ENCODE measurements at regions not wholly inside any gene's neighbourhood (a gene's known extent, or its start where the extent isn't known, plus 50 kb on each side); places are given as distances from the start of the nearest gene placed in this dataset.
A peak's percentile ranks its signal among the peaks of the same experiment; 100 is the strongest.

DNA sequence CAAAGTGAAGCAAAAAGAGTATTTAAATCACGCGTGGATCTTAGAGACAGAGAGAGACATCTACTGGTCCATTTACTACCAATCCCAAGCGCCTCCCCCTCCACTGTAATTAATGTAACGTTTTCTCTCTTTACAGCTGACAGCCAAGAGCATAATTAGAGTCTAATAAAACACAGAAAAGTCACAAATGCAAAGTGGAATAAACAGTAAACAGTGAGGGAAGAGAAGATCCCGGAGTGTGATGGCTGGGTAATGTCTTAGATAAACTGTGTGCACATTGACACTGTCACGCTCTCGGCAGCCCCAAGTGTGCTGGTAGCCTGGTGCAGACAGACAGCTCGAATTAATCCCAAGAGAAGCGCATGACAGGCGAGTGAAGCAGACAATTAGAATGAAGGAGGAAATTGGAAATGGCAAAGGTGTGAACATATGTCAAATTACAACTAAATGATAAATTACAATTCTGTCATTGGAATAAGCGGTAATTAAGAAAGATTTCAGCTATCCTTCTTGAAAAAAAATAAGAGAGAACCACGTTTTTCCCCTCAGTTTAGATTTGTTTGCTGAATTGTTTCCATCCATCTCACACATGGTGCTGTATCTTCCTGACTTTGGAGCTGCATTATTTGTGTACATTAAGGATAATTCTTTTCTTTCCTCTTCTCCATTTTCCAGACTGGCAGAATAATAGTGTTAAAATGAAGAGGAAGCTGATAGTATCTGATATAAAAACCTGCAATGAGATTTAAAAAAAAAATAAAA, 100.1 kb downstream of the CXXC4 start:
- Mint-ChIP-seq H3K4me3 (no peak overlapping the region), H3K36me3 (ENCODE audit: insufficient read depth in 1 of 3, low read depth in 3 of 3) (no peaks in the 10 kb centered on the region), H3K27ac (0 out of 7 replicates have a peak overlapping the region, but pooled peaks of 1 of the 3 experiments have one; percentile 14), H3K27me3 (ENCODE audit: low read depth) (no peaks in the 10 kb centered on the region), H3K9me3 (no peaks in the 10 kb centered on the region), H3K4me1 (peaks cover 3 to 9% of the 10 kb centered on the region in 2 experiments; a peak in 3 of 4 replicates)
- H4K91ac ChIP-seq (ENCODE audit: insufficient read length, low read depth, low read length): no peak overlapping the region
- H2BK15ac ChIP-seq (ENCODE audit: low read depth, low read length): no peak overlapping the region
- no peaks in the 10 kb centered on the region for H4K20me1 ChIP-seq (ENCODE audit: control insufficient read depth, insufficient read depth, insufficient read length)
- no peak overlapping the region for H4K5ac ChIP-seq (ENCODE audit: insufficient read length, low read depth, low read length)
- H3K23ac ChIP-seq (ENCODE audit: insufficient read length, low read depth, low read length): no peak overlapping the region
- H2AFZ ChIP-seq (ENCODE audit: low read length): no peak overlapping the region
- no peaks in the 10 kb centered on the region; the same call in 1 of the 2 replicates for H3K79me2 ChIP-seq (ENCODE audit: insufficient read depth, low read length)
- H4K8ac ChIP-seq (replicated peaks; ENCODE audit: insufficient read length, low read depth, low read length): no peak overlapping the region
- H3K23me2 ChIP-seq (ENCODE audit: insufficient read length, low read depth, low read length, poor library complexity, severe bottlenecking): no peaks in the 10 kb centered on the region
- H3K4me2 ChIP-seq (ENCODE audit: insufficient read depth, insufficient read length, low read length): no peak overlapping the region
- H2BK12ac ChIP-seq (ENCODE audit: insufficient read length, low read depth, low read length): no peak overlapping the region
- H3K4me1 ChIP-seq (ENCODE audit: insufficient read depth, low read length): no peaks in the 10 kb centered on the region
- H2AK5ac ChIP-seq (ENCODE audit: insufficient read length, low read length): no peak overlapping the region
- H3K18ac ChIP-seq (ENCODE audit: insufficient read length, low read depth, low read length): no peak overlapping the region
- H3K4ac ChIP-seq (ENCODE audit: low read depth, low read length): no peak overlapping the region
- WGBS (ENCODE audit: extremely low coverage, insufficient read length, low lambda C conversion rate): no CpG with 5 or more reads among the region's 12 CpGs
- no peak overlapping the region for H3K9ac ChIP-seq (ENCODE audit: extremely low read depth, insufficient read length, low read length)
- H2BK20ac ChIP-seq (ENCODE audit: low read depth, low read length, poor library complexity, severe bottlenecking): no peak overlapping the region
- DNase-seq: no peak
- H3K56ac ChIP-seq (ENCODE audit: insufficient read length, low read depth, low read length): no peak overlapping the region
- H3K79me1 ChIP-seq (ENCODE audit: insufficient read depth, low read depth, low read length, poor library complexity, severe bottlenecking): no peaks in the 10 kb centered on the region
- H3K14ac ChIP-seq (ENCODE audit: insufficient read depth, low read length): no peak overlapping the region
- no peaks in the 10 kb centered on the region for H3K9me3 ChIP-seq (ENCODE audit: control insufficient read depth, low read depth, low read length)
- no peak overlapping the region for H3T11ph ChIP-seq (ENCODE audit: low read length)
- TF ChIP-seq, protein P1, sequence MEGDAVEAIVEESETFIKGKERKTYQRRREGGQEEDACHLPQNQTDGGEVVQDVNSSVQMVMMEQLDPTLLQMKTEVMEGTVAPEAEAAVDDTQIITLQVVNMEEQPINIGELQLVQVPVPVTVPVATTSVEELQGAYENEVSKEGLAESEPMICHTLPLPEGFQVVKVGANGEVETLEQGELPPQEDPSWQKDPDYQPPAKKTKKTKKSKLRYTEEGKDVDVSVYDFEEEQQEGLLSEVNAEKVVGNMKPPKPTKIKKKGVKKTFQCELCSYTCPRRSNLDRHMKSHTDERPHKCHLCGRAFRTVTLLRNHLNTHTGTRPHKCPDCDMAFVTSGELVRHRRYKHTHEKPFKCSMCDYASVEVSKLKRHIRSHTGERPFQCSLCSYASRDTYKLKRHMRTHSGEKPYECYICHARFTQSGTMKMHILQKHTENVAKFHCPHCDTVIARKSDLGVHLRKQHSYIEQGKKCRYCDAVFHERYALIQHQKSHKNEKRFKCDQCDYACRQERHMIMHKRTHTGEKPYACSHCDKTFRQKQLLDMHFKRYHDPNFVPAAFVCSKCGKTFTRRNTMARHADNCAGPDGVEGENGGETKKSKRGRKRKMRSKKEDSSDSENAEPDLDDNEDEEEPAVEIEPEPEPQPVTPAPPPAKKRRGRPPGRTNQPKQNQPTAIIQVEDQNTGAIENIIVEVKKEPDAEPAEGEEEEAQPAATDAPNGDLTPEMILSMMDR (conservative IDR thresholded peaks at IDR 0.05): 0 out of 3 replicates have a peak, but pooled peaks have one; percentile 12
- H2BK120ac ChIP-seq (ENCODE audit: low read depth, low read length, poor library complexity, severe bottlenecking): no peak overlapping the region
- no peak overlapping the region for H2BK5ac ChIP-seq (ENCODE audit: insufficient read length, low read length)
- H3K27me3 ChIP-seq (ENCODE audit: insufficient read depth, low read length): no peaks in the 10 kb centered on the region
- no peak overlapping the region for H3K27ac ChIP-seq (ENCODE audit: insufficient read length, low read depth, low read length)

Measured in H9 (cell line).